NCI-H2029 (cell line): ENCODE measurements at regions not wholly inside any gene's neighbourhood (a gene's known extent, or its start where the extent isn't known, plus 50 kb on each side); places are given as distances from the start of the nearest gene placed in this dataset.

Source experiments
- DNase-seq: peaks from one replicate; lab custom pipeline; 2025; lab: John Stamatoyannopoulos, UW

GRCh38 chr10:3016016-3016415 lies 51.3 kb upstream of the PFKP start:
- no peak for DNase-seq

GRCh38 chr10:3014968-3015367 lies 52.4 kb upstream of the PFKP start:
- DNase-seq, result no peak

- DNase-seq, result no peak
Observed at GRCh38 chr10:3012223-3012622, 55.1 kb upstream of the PFKP start.

GRCh38 chr10:3010816-3011460 lies 56.4 kb upstream of the PFKP start:
- DNase-seq, result no peak

GRCh38 chr10:3010334-3010733 lies 57.0 kb upstream of the PFKP start:
- no peak for DNase-seq

- no peak for DNase-seq
Observed at GRCh38 chr10:3009341-3009740, 58.0 kb upstream of the PFKP start.

- DNase-seq, result no peak
Observed at GRCh38 chr10:3008518-3009195, 58.7 kb upstream of the PFKP start.

- no peak for DNase-seq
Observed at GRCh38 chr10:3006607-3007006, 60.7 kb upstream of the PFKP start.

GRCh38 chr10:3006093-3006492 lies 61.3 kb upstream of the PFKP start:
- DNase-seq, result no peak

GRCh38 chr10:3002304-3002703 lies 65.0 kb upstream of the PFKP start:
- no peak for DNase-seq

- peak; percentile 23 for DNase-seq
Observed at GRCh38 chr10:3000048-3000447, 67.3 kb upstream of the PFKP start.

- DNase-seq, result no peak
Observed at GRCh38 chr10:2994221-2994961, 73.0 kb upstream of the PFKP start.

- no peak for DNase-seq
Observed at GRCh38 chr10:2993636-2994035, 73.7 kb upstream of the PFKP start.

GRCh38 chr10:2992401-2993198 lies 74.7 kb upstream of the PFKP start:
- DNase-seq, result no peak

GRCh38 chr10:2990764-2991163 lies 76.6 kb upstream of the PFKP start:
- DNase-seq, result no peak

- no peak for DNase-seq
Observed at GRCh38 chr10:2989292-2989947, 77.9 kb upstream of the PFKP start.

GRCh38 chr10:2987185-2987768 lies 80.1 kb upstream of the PFKP start:
- no peak for DNase-seq

- DNase-seq, result peak; percentile 48
Observed at GRCh38 chr10:2986391-2986801, 81.0 kb upstream of the PFKP start.

GRCh38 chr10:2985729-2986232 lies 81.6 kb upstream of the PFKP start:
- DNase-seq, result peak; percentile 95

GRCh38 chr10:2984682-2985081 lies 82.7 kb upstream of the PFKP start:
- no peak for DNase-seq

GRCh38 chr10:2982146-2982545 lies 85.2 kb upstream of the PFKP start:
- DNase-seq, result no peak
